ENCODE measurements at regions not wholly inside any gene's neighbourhood (a gene's known extent, or its start where the extent isn't known, plus 50 kb on each side); places are given as distances from the start of the nearest gene placed in this dataset.

- TF ChIP-seq POLR2A (IDR thresholded peaks at IDR 0.05), result no peak
- TF ChIP-seq, protein P1, sequence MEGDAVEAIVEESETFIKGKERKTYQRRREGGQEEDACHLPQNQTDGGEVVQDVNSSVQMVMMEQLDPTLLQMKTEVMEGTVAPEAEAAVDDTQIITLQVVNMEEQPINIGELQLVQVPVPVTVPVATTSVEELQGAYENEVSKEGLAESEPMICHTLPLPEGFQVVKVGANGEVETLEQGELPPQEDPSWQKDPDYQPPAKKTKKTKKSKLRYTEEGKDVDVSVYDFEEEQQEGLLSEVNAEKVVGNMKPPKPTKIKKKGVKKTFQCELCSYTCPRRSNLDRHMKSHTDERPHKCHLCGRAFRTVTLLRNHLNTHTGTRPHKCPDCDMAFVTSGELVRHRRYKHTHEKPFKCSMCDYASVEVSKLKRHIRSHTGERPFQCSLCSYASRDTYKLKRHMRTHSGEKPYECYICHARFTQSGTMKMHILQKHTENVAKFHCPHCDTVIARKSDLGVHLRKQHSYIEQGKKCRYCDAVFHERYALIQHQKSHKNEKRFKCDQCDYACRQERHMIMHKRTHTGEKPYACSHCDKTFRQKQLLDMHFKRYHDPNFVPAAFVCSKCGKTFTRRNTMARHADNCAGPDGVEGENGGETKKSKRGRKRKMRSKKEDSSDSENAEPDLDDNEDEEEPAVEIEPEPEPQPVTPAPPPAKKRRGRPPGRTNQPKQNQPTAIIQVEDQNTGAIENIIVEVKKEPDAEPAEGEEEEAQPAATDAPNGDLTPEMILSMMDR (IDR thresholded peaks at IDR 0.05), result no peak
- TF ChIP-seq POLR2AphosphoS5 (IDR thresholded peaks at IDR 0.05), result no peak
Observed at GRCh38 chr9:78678877-78679276, 382.0 kb downstream of the PSAT1 start.

Data from stomach (tissue), 4 donors.